ENCODE measurements at regions not wholly inside any gene's neighbourhood (a gene's known extent, or its start where the extent isn't known, plus 50 kb on each side); places are given as distances from the start of the nearest gene placed in this dataset.
"Not testable (repeated sequence)": the region's sequence is repeated elsewhere in the genome, so short reads cannot be mapped to it uniquely, and the experiment has no call there.

- no peak for DNase-seq (ENCODE audit: low read depth, low spot score)
Observed at GRCh38 chr6:170019818-170020583, 268.6 kb downstream of the ERMARD start.

GRCh38 chr6:170018936-170019817 is 267.8 kb downstream of the ERMARD start:
- no peak for DNase-seq (ENCODE audit: low read depth, low spot score)

GRCh38 chr6:170018422-170018935 is 267.1 kb downstream of the ERMARD start:
- DNase-seq (ENCODE audit: low read depth, low spot score) = no peak

- DNase-seq (ENCODE audit: low read depth, low spot score) = no peak
Observed at GRCh38 chr6:170017603-170018320, 266.3 kb downstream of the ERMARD start.

GRCh38 chr6:170013815-170014214 is 262.4 kb downstream of the ERMARD start:
- DNase-seq (ENCODE audit: low read depth, low spot score) = no peak

- no peak for DNase-seq (ENCODE audit: low read depth, low spot score)
Observed at GRCh38 chr6:170012037-170012330, 260.6 kb downstream of the ERMARD start.

- no peak for DNase-seq (ENCODE audit: low read depth, low spot score)
Observed at GRCh38 chr6:170011204-170012036, 260.0 kb downstream of the ERMARD start.

GRCh38 chr6:170010665-170011203 is 259.3 kb downstream of the ERMARD start:
- DNase-seq (ENCODE audit: low read depth, low spot score) = no peak

GRCh38 chr6:170008294-170008785 is 256.9 kb downstream of the ERMARD start:
- DNase-seq (ENCODE audit: low read depth, low spot score) = no peak

GRCh38 chr6:170007468-170008293 is 256.3 kb downstream of the ERMARD start:
- no peak for DNase-seq (ENCODE audit: low read depth, low spot score)

GRCh38 chr6:170006900-170007467 is 255.6 kb downstream of the ERMARD start:
- DNase-seq (ENCODE audit: low read depth, low spot score) = no peak

GRCh38 chr6:170006071-170006899 is 254.9 kb downstream of the ERMARD start:
- no peak for DNase-seq (ENCODE audit: low read depth, low spot score)

- no peak for DNase-seq (ENCODE audit: low read depth, low spot score)
Observed at GRCh38 chr6:170005665-170006064, 254.2 kb downstream of the ERMARD start.

GRCh38 chr6:170004585-170005210 is 253.3 kb downstream of the ERMARD start:
- DNase-seq (ENCODE audit: low read depth, low spot score) = no peak

- DNase-seq (ENCODE audit: low read depth, low spot score) = no peak
Observed at GRCh38 chr6:170003451-170004160, 252.2 kb downstream of the ERMARD start.

- DNase-seq (ENCODE audit: low read depth, low spot score) = no peak
Observed at GRCh38 chr6:170003027-170003426, 251.6 kb downstream of the ERMARD start.

- DNase-seq (ENCODE audit: low read depth, low spot score) = not testable (repeated sequence)
Observed at GRCh38 chr6:170001782-170002181, 250.4 kb downstream of the ERMARD start.
